AG10803 (cell line): ENCODE measurements at regions not wholly inside any gene's neighbourhood (a gene's known extent, or its start where the extent isn't known, plus 50 kb on each side); places are given as distances from the start of the nearest gene placed in this dataset.

Source experiments
- DNase-seq: peaks from one replicate; pipeline ENCODE4 v3.0.0; 2010; ENCODE audit warnings: low read depth
- H3K4me3 ChIP-seq: 2 replicates; pipeline ENCODE4 v1.5.1; 2011; ENCODE audit warnings: mild to moderate bottlenecking, low read length, control low read depth
- CTCF ChIP-seq: conservative IDR thresholded peaks from 2 replicates; pipeline ENCODE4 v1.5.1; 2011; ENCODE audit warnings: mild to moderate bottlenecking, low read length, control low read depth, inconsistent platforms

- TF ChIP-seq CTCF = no peak
- no peak for DNase-seq
- no peak overlapping the region for H3K4me3 ChIP-seq
Observed at GRCh38 chrX:39473812-39474211, 623.9 kb downstream of the BCOR start.

GRCh38 chrX:39475372-39475771 lies 622.4 kb downstream of the BCOR start:
- DNase-seq = no peak
- no peak overlapping the region for H3K4me3 ChIP-seq
- TF ChIP-seq CTCF = no peak

- DNase-seq = peak; percentile 11
- H3K4me3 ChIP-seq = no peak overlapping the region
- TF ChIP-seq CTCF = no peak
Observed at GRCh38 chrX:39476604-39477021, 621.1 kb downstream of the BCOR start.

- H3K4me3 ChIP-seq = no peak overlapping the region
- TF ChIP-seq CTCF = no peak
- DNase-seq = no peak
Observed at GRCh38 chrX:39477031-39477761, 620.6 kb downstream of the BCOR start.

GRCh38 chrX:39477762-39478120 lies 620.0 kb downstream of the BCOR start:
- H3K4me3 ChIP-seq = no peak overlapping the region
- DNase-seq = peak; percentile 46
- no peak for TF ChIP-seq CTCF

GRCh38 chrX:39479856-39480255 lies 617.9 kb downstream of the BCOR start:
- no peak for DNase-seq
- no peak overlapping the region for H3K4me3 ChIP-seq
- no peak for TF ChIP-seq CTCF

GRCh38 chrX:39480963-39481362 lies 616.8 kb downstream of the BCOR start:
- no peak for DNase-seq
- TF ChIP-seq CTCF = no peak
- H3K4me3 ChIP-seq = no peak overlapping the region
